Type B pancreatic cell (in vitro differentiated cells): ENCODE measurements at regions not wholly inside any gene's neighbourhood (a gene's known extent, or its start where the extent isn't known, plus 50 kb on each side); places are given as distances from the start of the nearest gene placed in this dataset.
"Not testable (repeated sequence)": the region's sequence is repeated elsewhere in the genome, so short reads cannot be mapped to it uniquely, and the experiment has no call there.

Source experiments
- DNase-seq: peaks from one replicate; pipeline ENCODE4 v3.0.0; 2021; ENCODE audit warnings: mixed read lengths; ENCODE audit not compliant: unreplicated experiment; ENCODE audit errors: extremely low spot score
- H3K27ac Mint-ChIP-seq: 2 replicates; pipeline ENCODE4 v1.8.0; 2021; ENCODE audit warnings: mild to moderate bottlenecking, mixed read lengths
- H3K27me3 Mint-ChIP-seq: 2 replicates; pipeline ENCODE4 v1.8.0; 2021; ENCODE audit warnings: mixed read lengths
- H3K36me3 Mint-ChIP-seq: 2 replicates; pipeline ENCODE4 v1.8.0; 2021; ENCODE audit warnings: mixed read lengths
- H3K4me1 Mint-ChIP-seq: one replicate; pipeline ENCODE4 v1.8.0; 2021; ENCODE audit warnings: mixed read lengths; ENCODE audit not compliant: unreplicated experiment
- H3K4me3 Mint-ChIP-seq: 2 replicates; pipeline ENCODE4 v1.8.0; 2021; ENCODE audit warnings: mild to moderate bottlenecking, mixed read lengths
- H3K9me3 Mint-ChIP-seq: 2 replicates; pipeline ENCODE4 v1.8.0; 2021; ENCODE audit warnings: mixed read lengths
- CTCF ChIP-seq: fragments of 200-600 bp; sonication (generic); conservative IDR thresholded peaks from 2 replicates; pipeline ENCODE4 v1.5.0; 2021; ENCODE audit warnings: antibody characterized with exemption, mild to moderate bottlenecking

- no peak overlapping the region for H3K4me3 Mint-ChIP-seq
- H3K27me3 Mint-ChIP-seq, result no peaks in the 10 kb centered on the region
- H3K36me3 Mint-ChIP-seq, result no peaks in the 10 kb centered on the region
- DNase-seq, result no peak
- peaks cover 6% of the 10 kb centered on the region for H3K9me3 Mint-ChIP-seq
- H3K27ac Mint-ChIP-seq, result no peak overlapping the region
- H3K4me1 Mint-ChIP-seq, result no peaks in the 10 kb centered on the region
- no peak for TF ChIP-seq CTCF
Observed at GRCh38 chr10:22097696-22098095, 94.2 kb upstream of the DNAJC1 start.

GRCh38 chr10:22091260-22091659, 87.7 kb upstream of the DNAJC1 start:
- not testable (repeated sequence) for H3K4me3 Mint-ChIP-seq, H3K27me3 Mint-ChIP-seq, H3K36me3 Mint-ChIP-seq, H3K4me1 Mint-ChIP-seq, H3K27ac Mint-ChIP-seq, H3K9me3 Mint-ChIP-seq, DNase-seq

- DNase-seq, result no peak
- no peak for TF ChIP-seq CTCF
- Mint-ChIP-seq H3K36me3 (no peaks in the 10 kb centered on the region), H3K4me3 (no peak overlapping the region), H3K27me3 (peaks cover 8% of the 10 kb centered on the region), H3K9me3 (no peaks in the 10 kb centered on the region), H3K27ac (no peak overlapping the region), H3K4me1 (peaks cover 9% of the 10 kb centered on the region)
Observed at GRCh38 chr10:22087402-22087738, 83.8 kb upstream of the DNAJC1 start.

GRCh38 chr10:22086730-22087401, 83.3 kb upstream of the DNAJC1 start:
- H3K9me3 Mint-ChIP-seq, result no peaks in the 10 kb centered on the region
- H3K36me3 Mint-ChIP-seq, result no peaks in the 10 kb centered on the region
- H3K4me3 Mint-ChIP-seq, result no peak overlapping the region
- H3K27ac Mint-ChIP-seq, result no peak overlapping the region
- no peak for TF ChIP-seq CTCF
- H3K4me1 Mint-ChIP-seq, result peaks cover 9% of the 10 kb centered on the region
- peaks cover 6% of the 10 kb centered on the region for H3K27me3 Mint-ChIP-seq
- no peak for DNase-seq

- not testable (repeated sequence) for H3K27ac Mint-ChIP-seq, DNase-seq, H3K4me1 Mint-ChIP-seq, H3K4me3 Mint-ChIP-seq, H3K36me3 Mint-ChIP-seq
- Mint-ChIP-seq H3K9me3 (peaks cover 11% of the 10 kb centered on the region), H3K27me3 (peaks cover 12% of the 10 kb centered on the region)
Observed at GRCh38 chr10:22079921-22080320, 76.4 kb upstream of the DNAJC1 start.

- no peak overlapping the region for H3K4me3 Mint-ChIP-seq
- H3K27me3 Mint-ChIP-seq, result no peaks in the 10 kb centered on the region
- H3K4me1 Mint-ChIP-seq, result no peaks in the 10 kb centered on the region
- H3K36me3 Mint-ChIP-seq, result no peaks in the 10 kb centered on the region
- H3K9me3 Mint-ChIP-seq, result peaks cover 16% of the 10 kb centered on the region
- no peak for TF ChIP-seq CTCF
- DNase-seq, result no peak
- no peak overlapping the region for H3K27ac Mint-ChIP-seq
Observed at GRCh38 chr10:22071332-22071731, 67.8 kb upstream of the DNAJC1 start.

- Mint-ChIP-seq H3K27me3 (peaks cover 3% of the 10 kb centered on the region), H3K4me1 (no peaks in the 10 kb centered on the region), H3K36me3 (no peaks in the 10 kb centered on the region), H3K4me3 (no peak overlapping the region), H3K9me3 (peaks cover 10% of the 10 kb centered on the region), H3K27ac (no peak overlapping the region)
- DNase-seq, result no peak
- TF ChIP-seq CTCF, result no peak
Observed at GRCh38 chr10:22067091-22067490, 63.6 kb upstream of the DNAJC1 start.

- not testable (repeated sequence) for H3K9me3 Mint-ChIP-seq, H3K27me3 Mint-ChIP-seq, DNase-seq, H3K27ac Mint-ChIP-seq, H3K36me3 Mint-ChIP-seq, H3K4me3 Mint-ChIP-seq, H3K4me1 Mint-ChIP-seq
Observed at GRCh38 chr10:22060984-22061383, 57.5 kb upstream of the DNAJC1 start.
